Uterus (tissue), 2 donors: ENCODE measurements at regions not wholly inside any gene's neighbourhood (a gene's known extent, or its start where the extent isn't known, plus 50 kb on each side); places are given as distances from the start of the nearest gene placed in this dataset.

Source experiments
- POLR2A ChIP-seq, 2 donors: fragments of 450-650 bp; IDR thresholded peaks; one replicate each; pipeline ENCODE4 v1.6.1; 2016; ENCODE audit warnings: antibody characterized with exemption in 2 of 2, mild to moderate bottlenecking in 1 of 2, moderate library complexity in 1 of 2
- TF ChIP-seq, protein P1 (sequence below), 4 experiments: fragments of 200-600 bp in 2 of 4; fragments of 450-650 bp in 2 of 4; sonication (generic) in 2 of 4; IDR thresholded peaks; one replicate each; pipeline ENCODE4 v1.5.1; 2016 to 2019; ENCODE audit warnings: antibody characterized with exemption in 4 of 4, mild to moderate bottlenecking in 2 of 4, moderate library complexity in 1 of 4

- TF ChIP-seq POLR2A (IDR thresholded peaks at IDR 0.05): no peak
- TF ChIP-seq, protein P1, sequence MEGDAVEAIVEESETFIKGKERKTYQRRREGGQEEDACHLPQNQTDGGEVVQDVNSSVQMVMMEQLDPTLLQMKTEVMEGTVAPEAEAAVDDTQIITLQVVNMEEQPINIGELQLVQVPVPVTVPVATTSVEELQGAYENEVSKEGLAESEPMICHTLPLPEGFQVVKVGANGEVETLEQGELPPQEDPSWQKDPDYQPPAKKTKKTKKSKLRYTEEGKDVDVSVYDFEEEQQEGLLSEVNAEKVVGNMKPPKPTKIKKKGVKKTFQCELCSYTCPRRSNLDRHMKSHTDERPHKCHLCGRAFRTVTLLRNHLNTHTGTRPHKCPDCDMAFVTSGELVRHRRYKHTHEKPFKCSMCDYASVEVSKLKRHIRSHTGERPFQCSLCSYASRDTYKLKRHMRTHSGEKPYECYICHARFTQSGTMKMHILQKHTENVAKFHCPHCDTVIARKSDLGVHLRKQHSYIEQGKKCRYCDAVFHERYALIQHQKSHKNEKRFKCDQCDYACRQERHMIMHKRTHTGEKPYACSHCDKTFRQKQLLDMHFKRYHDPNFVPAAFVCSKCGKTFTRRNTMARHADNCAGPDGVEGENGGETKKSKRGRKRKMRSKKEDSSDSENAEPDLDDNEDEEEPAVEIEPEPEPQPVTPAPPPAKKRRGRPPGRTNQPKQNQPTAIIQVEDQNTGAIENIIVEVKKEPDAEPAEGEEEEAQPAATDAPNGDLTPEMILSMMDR (IDR thresholded peaks at IDR 0.05): no peak
These were observed 109.5 kb downstream of the LCA5 start for GRCh38 chr6:79427721-79428120.
